ENCODE measurements at regions not wholly inside any gene's neighbourhood (a gene's known extent, or its start where the extent isn't known, plus 50 kb on each side); places are given as distances from the start of the nearest gene placed in this dataset.

- Histone ChIP-seq H3K27ac (ENCODE audit: extremely low read depth, low read depth, low read length) (no peak overlapping the region), H3K4me3 (no peak overlapping the region), H3K27me3 (ENCODE audit: control insufficient read depth in 2 of 2, insufficient read depth in 2 of 2, low read length in 2 of 2) (no peaks in the 10 kb centered on the region), H3K9ac (ENCODE audit: insufficient read depth in 1 of 2, low read depth in 2 of 2, low read length in 2 of 2) (no peak overlapping the region), H3K4me1 (replicated peaks in 1 of 2; ENCODE audit: control insufficient read depth in 2 of 2, insufficient read depth in 2 of 2, low read length in 2 of 2) (no peaks in the 10 kb centered on the region), H4K20me1 (replicated peaks; ENCODE audit: control insufficient read depth, insufficient read depth, low read length) (no peaks in the 10 kb centered on the region), H2AFZ (ENCODE audit: low read depth, low read length) (no peak overlapping the region), H3K79me2 (ENCODE audit: control insufficient read depth, insufficient read depth, low read length) (no peaks in the 10 kb centered on the region), H3K36me3 (ENCODE audit: control insufficient read depth, insufficient read depth, low read length) (no peaks in the 10 kb centered on the region), H3K4me2 (ENCODE audit: insufficient read depth, low read length) (no peak overlapping the region), H3K9me3 (replicated peaks; ENCODE audit: control insufficient read depth, insufficient read depth, low read depth, low read length) (no peaks in the 10 kb centered on the region), H3K9me1 (ENCODE audit: control insufficient read depth, insufficient read depth, low read length) (no peaks in the 10 kb centered on the region)
- in situ Hi-C loops (cut with MboI) (loop anchor here (25.0 kb wide), 1 partner anchor 574 kb away; no protein-coding TSS in a partner anchor), intact Hi-C loops (cut with micrococcal nuclease) (loop anchor here (10.0 kb wide), 1 partner anchor 566 kb away; no protein-coding TSS in a partner anchor)
- no TSS peak for BruUV-seq (replicated peaks)
- ChIA-PET POLR2A (no interaction called here), CTCF (ENCODE audit: low intra/inter-chr PET ratio) (no interaction called here)
- 0% methylated on average over 3 of the region's 3 CpGs for WGBS (ENCODE audit: insufficient coverage, low coverage, missing lambda C conversion rate)
- no peak for ATAC-seq
- TF ChIP-seq SREBF1 (IDR thresholded peaks at IDR 0.05; ENCODE audit: borderline replicate concordance, low read depth, low read length) (no peak), HDAC1 (IDR thresholded peaks at IDR 0.05) (no peak), STAT5B (CRISPR knock-in tag; IDR thresholded peaks at IDR 0.05) (no peak), IRF2 (CRISPR knock-in tag; IDR thresholded peaks at IDR 0.05) (no peak), ZNF695 (CRISPR knock-in tag; IDR thresholded peaks at IDR 0.05) (no peak), ELK3 (CRISPR knock-in tag; IDR thresholded peaks at IDR 0.05) (no peak), MIER1 (IDR thresholded peaks at IDR 0.05; ENCODE audit: low read depth) (no peak), GABPB1 (CRISPR knock-in tag; IDR thresholded peaks at IDR 0.05) (no peak), NFATC3 (IDR thresholded peaks at IDR 0.05) (no peak), LCOR (CRISPR knock-in tag; IDR thresholded peaks at IDR 0.05) (no peak), STAT5A (IDR thresholded peaks at IDR 0.05; ENCODE audit: borderline replicate concordance, low read length) (no peak), KLF13 (tag; IDR thresholded peaks at IDR 0.05; ENCODE audit: borderline replicate concordance, low read depth) (no peak), ZBTB43 (CRISPR knock-in tag; IDR thresholded peaks at IDR 0.05) (no peak), SNIP1 (IDR thresholded peaks at IDR 0.05; ENCODE audit: low read depth) (no peak), HCFC1 (IDR thresholded peaks at IDR 0.05; ENCODE audit: low read depth, low read length) (no peak), SIRT6 (IDR thresholded peaks at IDR 0.05; ENCODE audit: low read depth, low read length) (no peak), TGIF2 (CRISPR knock-in tag; IDR thresholded peaks at IDR 0.05) (no peak)
- no peak for FAIRE-seq
- DNase-seq (ENCODE audit: extremely low read depth in 1 of 4, low spot score in 3 of 4): no peak
Measured at GRCh38 chr9:109588415-109588814, 90.3 kb upstream of the PTPN3 start.
